Natural killer cell (primary cell): ENCODE measurements at regions not wholly inside any gene's neighbourhood (a gene's known extent, or its start where the extent isn't known, plus 50 kb on each side); places are given as distances from the start of the nearest gene placed in this dataset.
A peak's percentile ranks its signal among the peaks of the same experiment; 100 is the strongest.

Source experiments
- ATAC-seq, 3 donors: fragments of 150-1000 bp in 2 of 3; fragments of 200-7000 bp in 1 of 3; cut with Tn5 transposase; 1 replicate in 1 of 3; 2 replicates in 2 of 3; pipeline ENCODE4 v1.10.0; 2021; ENCODE audit warnings: mild to moderate bottlenecking in 2 of 3, moderate library complexity in 2 of 3
- DNase-seq, 2 donors: peaks; one replicate each; pipeline versions ENCODE4 v3.0.0 to v3.0.0-alpha.2; 2013 to 2021; ENCODE audit warnings: mixed read lengths in 1 of 2
- H3K27ac ChIP-seq: one replicate; pipeline ENCODE4 v1.5.1; 2013; ENCODE audit warnings: mild to moderate bottlenecking, low read length
- H3K27me3 ChIP-seq: one replicate; pipeline ENCODE4 v1.6.1; 2013; ENCODE audit warnings: low read length; ENCODE audit not compliant: control insufficient read depth, insufficient read depth
- H3K36me3 ChIP-seq: one replicate; pipeline ENCODE4 v1.6.1; 2013; ENCODE audit warnings: low read length; ENCODE audit not compliant: control insufficient read depth, insufficient read depth
- H3K4me1 ChIP-seq: one replicate; pipeline ENCODE4 v1.6.1; 2013; ENCODE audit warnings: low read length; ENCODE audit not compliant: control insufficient read depth, insufficient read depth
- H3K4me3 ChIP-seq: one replicate; pipeline ENCODE4 v1.5.1; 2013; ENCODE audit warnings: low read length
- H3K9me3 ChIP-seq: one replicate; pipeline ENCODE4 v1.6.1; 2013; ENCODE audit warnings: low read length; ENCODE audit not compliant: control insufficient read depth, insufficient read depth
- H3K27ac Mint-ChIP-seq, 2 donors: one replicate each; pipeline ENCODE4 v1.8.0; 2022; ENCODE audit warnings: mild to moderate bottlenecking in 2 of 2, mixed read lengths in 2 of 2, moderate library complexity in 1 of 2
- H3K27me3 Mint-ChIP-seq, 2 donors: one replicate each; pipeline ENCODE4 v1.8.0; 2022; ENCODE audit warnings: low read depth in 2 of 2, mixed read lengths in 2 of 2
- H3K36me3 Mint-ChIP-seq: one replicate; pipeline ENCODE4 v1.8.0; 2022; ENCODE audit warnings: mixed read lengths
- H3K4me1 Mint-ChIP-seq, 2 donors: one replicate each; pipeline ENCODE4 v1.8.0; 2022; ENCODE audit warnings: mixed read lengths in 2 of 2
- H3K4me3 Mint-ChIP-seq: one replicate; pipeline ENCODE4 v1.8.0; 2022; ENCODE audit warnings: mild to moderate bottlenecking, moderate library complexity, mixed read lengths
- H3K9me3 Mint-ChIP-seq, 2 donors: one replicate each; pipeline ENCODE4 v1.8.0; 2022; ENCODE audit warnings: mixed read lengths in 2 of 2
- CTCF ChIP-seq: fragments of 200-600 bp; IDR thresholded peaks from one replicate; pipeline ENCODE4 v1.8.0; 2022; ENCODE audit warnings: antibody characterized with exemption
- WGBS: methylation state at CpG from one replicate; pipeline ENCODE4 v1.1.7; 2013; ENCODE audit warnings: missing lambda C conversion rate; ENCODE audit not compliant: insufficient coverage; 5-methylcytosine and 5-hydroxymethylcytosine counted together
- intact Hi-C: fragments of 100-400 bp; cut with micrococcal nuclease; formaldehyde crosslinking; loops from one replicate; pipeline ENCODE4 v1.14.2; 2022

GRCh38 chr14:89607453-89607852 lies 190.4 kb upstream of the FOXN3 start:
- intact Hi-C loops, result no loop called here
- Histone ChIP-seq H3K4me1 (peaks cover 10% of the 10 kb centered on the region), H3K36me3 (no peaks in the 10 kb centered on the region), H3K9me3 (no peaks in the 10 kb centered on the region), H3K27ac (no peak overlapping the region), H3K27me3 (no peaks in the 10 kb centered on the region), H3K4me3 (no peak overlapping the region)
- DNase-seq, result no peak
- Mint-ChIP-seq H3K36me3 (peaks cover 9% of the 10 kb centered on the region), H3K9me3 (no peaks in the 10 kb centered on the region), H3K4me1 (peaks cover 58 to 71% of the 10 kb centered on the region in 2 donors), H3K4me3 (no peak overlapping the region), H3K27me3 (no peaks in the 10 kb centered on the region), H3K27ac (peak overlapping the region; percentile 25 to 52)
- TF ChIP-seq CTCF, result no peak
- 96% methylated on average over 5 of the region's 6 CpGs for whole genome bisulfite sequencing
- ATAC-seq, result no peak

- Mint-ChIP-seq H3K4me1 (peaks cover 57 to 70% of the 10 kb centered on the region in 2 donors), H3K9me3 (peaks cover 0 to 3% of the 10 kb centered on the region in 2 donors), H3K27ac (peak overlapping the region; percentile 12 to 81), H3K36me3 (peaks cover 21% of the 10 kb centered on the region), H3K27me3 (no peaks in the 10 kb centered on the region), H3K4me3 (peak overlapping the region; percentile 18)
- no CpG with 5 or more reads among the region's 10 CpGs for WGBS
- no peak for TF ChIP-seq CTCF
- no peak overlapping the region for H3K4me3 ChIP-seq
- intact Hi-C loops, result no loop called here
- H3K27me3 ChIP-seq, result no peaks in the 10 kb centered on the region
- H3K27ac ChIP-seq, result no peak overlapping the region
- ATAC-seq (no peak), DNase-seq (no peak)
- no peaks in the 10 kb centered on the region for H3K36me3 ChIP-seq
- H3K4me1 ChIP-seq, result peaks cover 2% of the 10 kb centered on the region
- H3K9me3 ChIP-seq, result no peaks in the 10 kb centered on the region
Observed at GRCh38 chr14:89603938-89604480, 187.0 kb upstream of the FOXN3 start.

- peaks cover 3% of the 10 kb centered on the region for H3K36me3 ChIP-seq
- H3K9me3 ChIP-seq, result peaks cover 6% of the 10 kb centered on the region
- peak overlapping the region; percentile 87 to 93 for H3K27ac Mint-ChIP-seq
- peaks cover 34% of the 10 kb centered on the region for H3K36me3 Mint-ChIP-seq
- H3K27me3 ChIP-seq, result no peaks in the 10 kb centered on the region
- WGBS, result 81% methylated on average over 3 of the region's 3 CpGs
- ATAC-seq (no peak), DNase-seq (no peak)
- no peak for TF ChIP-seq CTCF
- H3K27me3 Mint-ChIP-seq, result no peaks in the 10 kb centered on the region
- H3K27ac ChIP-seq, result no peak overlapping the region
- H3K4me1 Mint-ChIP-seq, result peaks cover 47 to 61% of the 10 kb centered on the region in 2 donors
- H3K4me3 ChIP-seq, result no peak overlapping the region
- no peak overlapping the region for H3K4me3 Mint-ChIP-seq
- intact Hi-C loops, result no loop called here
- peaks cover 2% of the 10 kb centered on the region for H3K4me1 ChIP-seq
- H3K9me3 Mint-ChIP-seq, result peaks cover 0 to 15% of the 10 kb centered on the region in 2 donors
Observed at GRCh38 chr14:89600950-89601826, 184.2 kb upstream of the FOXN3 start.
